Stimulated activated CD4-positive, alpha-beta T cell treated with anti-CD3 and anti-CD28 coated beads, TNF-alpha, amount 100 ng/mL, for 4 hours (primary cell): ENCODE measurements at regions not wholly inside any gene's neighbourhood (a gene's known extent, or its start where the extent isn't known, plus 50 kb on each side); places are given as distances from the start of the nearest gene placed in this dataset.
"Not testable (repeated sequence)": the region's sequence is repeated elsewhere in the genome, so short reads cannot be mapped to it uniquely, and the experiment has no call there.

ENCODE experiments used
- DNase-seq, 3 experiments: peaks; one replicate each; pipeline ENCODE4 v3.0.0-alpha.2; 2020; ENCODE audit warnings: low read depth in 3 of 3

GRCh38 chr5:62222305-62222704 lies 83.7 kb upstream of the KIF2A start:
- DNase-seq, result not testable (repeated sequence)

- DNase-seq, result peak; percentile 27 to 63 (median 57)
These were observed 82.7 kb upstream of the KIF2A start for GRCh38 chr5:62223312-62223670.

- DNase-seq, result not testable (repeated sequence)
These were observed 80.9 kb upstream of the KIF2A start for GRCh38 chr5:62224987-62225601.

GRCh38 chr5:62230876-62231388 lies 75.1 kb upstream of the KIF2A start:
- DNase-seq, result not testable (repeated sequence)

- DNase-seq, result no peak
These were observed 74.4 kb upstream of the KIF2A start for GRCh38 chr5:62231576-62231975.

GRCh38 chr5:62232218-62232617 lies 73.8 kb upstream of the KIF2A start:
- not testable (repeated sequence) for DNase-seq

GRCh38 chr5:62233083-62234046 lies 72.6 kb upstream of the KIF2A start:
- not testable (repeated sequence) for DNase-seq

- DNase-seq, result not testable (repeated sequence)
These were observed 69.4 kb upstream of the KIF2A start for GRCh38 chr5:62236593-62236992.

- DNase-seq, result not testable (repeated sequence)
These were observed 68.1 kb upstream of the KIF2A start for GRCh38 chr5:62237944-62238343.

- not testable (repeated sequence) for DNase-seq
These were observed 67.4 kb upstream of the KIF2A start for GRCh38 chr5:62238584-62238983.

- not testable (repeated sequence) for DNase-seq
These were observed 65.5 kb upstream of the KIF2A start for GRCh38 chr5:62240494-62240893.

- DNase-seq, result not testable (repeated sequence)
These were observed 64.0 kb upstream of the KIF2A start for GRCh38 chr5:62242000-62242399.

- DNase-seq, result not testable (repeated sequence)
These were observed 63.0 kb upstream of the KIF2A start for GRCh38 chr5:62243046-62243445.

GRCh38 chr5:62248192-62248591 lies 57.8 kb upstream of the KIF2A start:
- not testable (repeated sequence) for DNase-seq

GRCh38 chr5:62250085-62250484 lies 55.9 kb upstream of the KIF2A start:
- DNase-seq, result not testable (repeated sequence)

- DNase-seq, result not testable (repeated sequence)
These were observed 55.1 kb upstream of the KIF2A start for GRCh38 chr5:62250919-62251318.

GRCh38 chr5:62252519-62252918 lies 53.5 kb upstream of the KIF2A start:
- not testable (repeated sequence) for DNase-seq

GRCh38 chr5:62255551-62255950 lies 50.5 kb upstream of the KIF2A start:
- not testable (repeated sequence) for DNase-seq

- no peak for DNase-seq
These were observed 49.6 kb upstream of the KIF2A start for GRCh38 chr5:62256161-62257019.
